ENCODE measurements at regions not wholly inside any gene's neighbourhood (a gene's known extent, or its start where the extent isn't known, plus 50 kb on each side); places are given as distances from the start of the nearest gene placed in this dataset.

DNA sequence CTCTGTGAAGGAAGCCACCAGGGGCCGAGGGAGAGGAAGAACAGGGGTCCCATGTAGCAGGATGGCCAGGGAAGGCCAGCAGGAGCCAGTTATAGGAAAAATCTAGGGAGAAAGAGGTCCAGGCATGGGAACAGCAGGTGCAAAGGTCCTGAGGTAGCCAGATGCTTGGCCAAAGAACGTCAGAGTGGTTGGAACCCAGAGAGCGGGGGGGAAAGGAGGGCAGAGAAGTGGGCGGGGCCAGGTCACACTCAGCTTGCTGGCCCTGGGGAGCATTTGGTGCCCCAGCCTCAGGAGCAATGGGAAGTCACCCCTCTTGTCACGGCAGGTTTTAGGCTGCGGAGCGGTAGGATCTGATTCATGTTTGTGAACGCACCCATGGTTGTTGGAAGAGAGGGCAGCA is 180.5 kb downstream of the PHETA1 start:
- ChIA-PET RAD21 (ENCODE audit: low non-redundant PET in 1 of 2, low total read pairs in 2 of 2, uncharacterized antibody in 2 of 2, unreplicated experiment in 2 of 2) (no interaction called here), CTCF (no interaction called here), POLR2A (no interaction called here)
- no peak for ATAC-seq
- no peaks in the 10 kb centered on the region for H3K36me3 ChIP-seq (ENCODE audit: control insufficient read depth in 1 of 2, insufficient read depth in 2 of 2, low read length in 2 of 2)
- peaks cover 22% of the 10 kb centered on the region; the same call in 1 of the 2 replicates for H3K27me3 ChIP-seq (ENCODE audit: insufficient read depth, low read length)
- TF ChIP-seq RAD21 (IDR thresholded peaks at IDR 0.05; ENCODE audit: low read depth) (no peak), JUND (IDR thresholded peaks at IDR 0.05) (no peak), SRF (IDR thresholded peaks at IDR 0.05; ENCODE audit: low read depth) (no peak), TCF7L2 (IDR thresholded peaks at IDR 0.05; ENCODE audit: borderline replicate concordance, extremely low read depth, insufficient read depth, insufficient read length) (no peak), YY1 (IDR thresholded peaks at IDR 0.05; ENCODE audit: extremely low read depth, insufficient replicate concordance, low read depth, low read length) (no peak), CEBPB (IDR thresholded peaks at IDR 0.05; ENCODE audit: low read depth) (no peak), SIN3A (IDR thresholded peaks at IDR 0.05; ENCODE audit: low read depth) (no peak), EZH2 (IDR thresholded peaks at IDR 0.05) (no peak), ZNF274 (IDR thresholded peaks at IDR 0.05; ENCODE audit: low read depth, low read length) (no peak)
- TF ChIP-seq, protein P1, sequence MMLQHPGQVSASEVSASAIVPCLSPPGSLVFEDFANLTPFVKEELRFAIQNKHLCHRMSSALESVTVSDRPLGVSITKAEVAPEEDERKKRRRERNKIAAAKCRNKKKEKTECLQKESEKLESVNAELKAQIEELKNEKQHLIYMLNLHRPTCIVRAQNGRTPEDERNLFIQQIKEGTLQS (IDR thresholded peaks at IDR 0.05): no peak
- TF ChIP-seq, protein P2, sequence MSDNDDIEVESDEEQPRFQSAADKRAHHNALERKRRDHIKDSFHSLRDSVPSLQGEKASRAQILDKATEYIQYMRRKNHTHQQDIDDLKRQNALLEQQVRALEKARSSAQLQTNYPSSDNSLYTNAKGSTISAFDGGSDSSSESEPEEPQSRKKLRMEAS (IDR thresholded peaks at IDR 0.05): no peak
- no peak for DNase-seq (ENCODE audit: low read depth, low spot score)
- H3K79me2 ChIP-seq (ENCODE audit: insufficient read depth, low read length): no peaks in the 10 kb centered on the region
- no peaks in the 10 kb centered on the region for H3K4me1 ChIP-seq (ENCODE audit: control insufficient read depth in 1 of 2, insufficient read depth in 2 of 2, low read length in 2 of 2)
- H3K4me3 ChIP-seq (replicated peaks in 1 of 2; ENCODE audit: low read depth in 1 of 2, low read length in 2 of 2): no peak overlapping the region
- no peak overlapping the region for H2AFZ ChIP-seq (ENCODE audit: low read depth, low read length, poor library complexity, severe bottlenecking)
- no peaks in the 10 kb centered on the region for H3K9me3 ChIP-seq (ENCODE audit: control insufficient read depth in 1 of 2, insufficient read depth in 1 of 2, low read depth in 1 of 2, low read length in 2 of 2)
- H4K20me1 ChIP-seq (ENCODE audit: insufficient read depth): no peaks in the 10 kb centered on the region
- H3K9ac ChIP-seq (ENCODE audit: low read length): no peak overlapping the region
- BruUV-seq (replicated peaks): no TSS peak
- H3K27ac ChIP-seq (ENCODE audit: low read depth, low read length): no peak overlapping the region
- H3K9me2 ChIP-seq (ENCODE audit: insufficient read depth): no peaks in the 10 kb centered on the region
- H3K4me2 ChIP-seq (ENCODE audit: low read length): no peak overlapping the region
- intact Hi-C loops (cut with micrococcal nuclease): no loop called here

DNA sequence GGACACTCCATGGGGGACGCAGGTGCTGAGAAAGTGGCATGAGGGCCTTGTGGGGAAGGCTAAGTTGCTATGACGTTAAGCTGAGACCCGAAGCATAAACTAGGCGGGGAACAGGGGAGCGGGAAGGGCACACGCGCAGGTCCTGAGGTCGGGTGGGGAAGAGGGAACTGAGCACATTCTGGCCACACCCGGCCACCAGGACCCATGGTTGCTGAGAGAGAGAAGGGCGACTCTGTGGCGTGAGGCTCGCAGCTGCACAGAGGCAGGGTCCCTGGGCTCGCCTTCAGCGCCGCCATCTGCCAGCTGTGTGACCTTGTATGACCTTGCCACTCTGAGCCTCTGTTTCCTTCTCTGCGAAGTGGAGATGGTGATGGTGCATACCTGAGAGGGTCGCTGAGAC is 182.5 kb downstream of the PHETA1 start:
- H3K27ac ChIP-seq (ENCODE audit: low read depth, low read length): no peak overlapping the region
- ChIA-PET CTCF (interaction anchor here (0.7 kb wide), 1 partner anchor 24 kb away, joined by 3 read pairs; no protein-coding TSS in a partner anchor), RAD21 (ENCODE audit: low non-redundant PET in 1 of 2, low total read pairs in 2 of 2, uncharacterized antibody in 2 of 2, unreplicated experiment in 2 of 2) (no interaction called here), POLR2A (no interaction called here)
- no peaks in the 10 kb centered on the region for H3K4me1 ChIP-seq (ENCODE audit: control insufficient read depth in 1 of 2, insufficient read depth in 2 of 2, low read length in 2 of 2)
- H3K27me3 ChIP-seq (ENCODE audit: insufficient read depth, low read length): peaks cover 16% of the 10 kb centered on the region; the same call in 1 of the 2 replicates
- DNase-seq (ENCODE audit: low read depth, low spot score) (no peak), ATAC-seq (no peak)
- H3K4me3 ChIP-seq (replicated peaks in 1 of 2; ENCODE audit: low read depth in 1 of 2, low read length in 2 of 2): no peak overlapping the region
- no peaks in the 10 kb centered on the region for H3K9me2 ChIP-seq (ENCODE audit: insufficient read depth)
- H2AFZ ChIP-seq (ENCODE audit: low read depth, low read length, poor library complexity, severe bottlenecking): no peak overlapping the region
- intact Hi-C loops (cut with micrococcal nuclease): no loop called here
- no TSS peak for BruUV-seq (replicated peaks)
- H3K79me2 ChIP-seq (ENCODE audit: insufficient read depth, low read length): no peaks in the 10 kb centered on the region
- no peaks in the 10 kb centered on the region for H4K20me1 ChIP-seq (ENCODE audit: insufficient read depth)
- TF ChIP-seq EGR1 (IDR thresholded peaks at IDR 0.05; ENCODE audit: low read depth): no peak
- TF ChIP-seq ELF1 (IDR thresholded peaks at IDR 0.05; ENCODE audit: borderline replicate concordance, low read depth): no peak
- no peak for TF ChIP-seq FOSL1 (IDR thresholded peaks at IDR 0.05; ENCODE audit: low read depth)
- no peak for TF ChIP-seq POLR2A (IDR thresholded peaks at IDR 0.05; ENCODE audit: borderline replicate concordance, extremely low read depth, insufficient read depth, insufficient read length)
- no peak for TF ChIP-seq EZH2phosphoT487 (IDR thresholded peaks at IDR 0.05; ENCODE audit: borderline replicate concordance)
- H3K4me2 ChIP-seq (ENCODE audit: low read length): no peak overlapping the region
- H3K9me3 ChIP-seq (ENCODE audit: control insufficient read depth in 1 of 2, insufficient read depth in 1 of 2, low read depth in 1 of 2, low read length in 2 of 2): no peaks in the 10 kb centered on the region
- no peaks in the 10 kb centered on the region for H3K36me3 ChIP-seq (ENCODE audit: control insufficient read depth in 1 of 2, insufficient read depth in 2 of 2, low read length in 2 of 2)
- no peak overlapping the region for H3K9ac ChIP-seq (ENCODE audit: low read length)
